ENCODE measurements at regions not wholly inside any gene's neighbourhood (a gene's known extent, or its start where the extent isn't known, plus 50 kb on each side); places are given as distances from the start of the nearest gene placed in this dataset.

DNA sequence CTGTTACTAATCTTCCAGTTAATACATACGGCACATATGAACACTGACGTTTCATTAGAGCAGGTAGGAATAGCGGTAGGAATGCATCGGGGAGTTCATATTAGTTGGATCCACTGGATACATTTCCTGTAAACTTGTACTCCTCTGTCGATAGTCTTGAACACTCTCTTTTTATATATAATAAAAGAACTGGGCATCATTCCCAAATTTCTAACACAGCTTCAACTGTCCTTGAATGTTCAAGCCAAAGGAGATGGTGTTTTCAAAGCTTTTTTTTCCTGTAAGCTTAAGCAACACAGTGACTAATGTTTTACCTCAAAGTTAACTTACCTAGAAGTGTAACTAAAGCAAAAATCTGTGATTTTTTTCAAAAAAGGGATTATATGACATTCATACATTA lies 195.3 kb downstream of the UTRN start:
- Histone ChIP-seq H3K4me3 (ENCODE audit: extremely low read depth in 1 of 4, insufficient read depth in 2 of 4, low read depth in 3 of 4, low read length in 4 of 4) (no peak overlapping the region), H3K23me2 (ENCODE audit: low read depth, low read length) (no peaks in the 10 kb centered on the region; the same call in 1 of the 2 replicates), H4K91ac (replicated peaks; ENCODE audit: insufficient read length, low read length) (no peak overlapping the region), H3K18ac (ENCODE audit: extremely low read depth, low read length) (no peak overlapping the region), H2AFZ (ENCODE audit: low read length) (no peak overlapping the region), H3K36me3 (ENCODE audit: control insufficient read depth in 2 of 4, insufficient read depth in 4 of 4, low read length in 3 of 4) (peaks cover 0 to 16% (median 4%) of the 10 kb centered on the region in 4 experiments; a peak in 3 of 8 replicates), H3K9me3 (ENCODE audit: insufficient read depth in 2 of 2, low read depth in 1 of 2, low read length in 1 of 2) (no peaks in the 10 kb centered on the region), H3K4ac (replicated peaks; ENCODE audit: insufficient read length, low read depth, low read length) (no peak overlapping the region), H3K79me1 (ENCODE audit: low read depth, low read length) (no peaks in the 10 kb centered on the region), H3K79me2 (ENCODE audit: control insufficient read depth in 1 of 2, insufficient read depth in 2 of 2, low read length in 2 of 2) (no peaks in the 10 kb centered on the region), H4K20me1 (replicated peaks in 1 of 2; ENCODE audit: control insufficient read depth in 1 of 2, insufficient read depth in 2 of 2, low read length in 2 of 2) (no peaks in the 10 kb centered on the region), H3K14ac (ENCODE audit: insufficient read length) (no peak overlapping the region), H3K4me1 (replicated peaks in 1 of 4; ENCODE audit: control insufficient read depth in 3 of 4, insufficient read depth in 4 of 4, low read length in 3 of 4) (no peaks in the 10 kb centered on the region), H3K4me2 (ENCODE audit: insufficient read depth in 1 of 2, low read depth in 2 of 2, low read length in 2 of 2) (no peak overlapping the region), H4K5ac (ENCODE audit: insufficient read length, low read depth, low read length) (no peak overlapping the region), H4K8ac (ENCODE audit: extremely low read depth, insufficient read depth, low read length) (no peak overlapping the region), H2BK5ac (ENCODE audit: low read depth, low read length) (no peak overlapping the region), H2BK12ac (ENCODE audit: low read depth, low read length) (no peak overlapping the region), H3K27me3 (replicated peaks in 1 of 4; ENCODE audit: control insufficient read depth in 3 of 4, extremely low read depth in 1 of 4, insufficient read depth in 3 of 4, low read length in 3 of 4) (no peaks in the 10 kb centered on the region), H2BK20ac (ENCODE audit: low read length) (no peak overlapping the region), H2BK15ac (ENCODE audit: low read length) (no peak overlapping the region), H3K27ac (ENCODE audit: low read depth, low read length) (no peak overlapping the region), H2BK120ac (replicated peaks; ENCODE audit: low read depth, low read length) (no peak overlapping the region), H3K56ac (replicated peaks; ENCODE audit: insufficient read length, low read depth, low read length) (no peak overlapping the region), H3K23ac (ENCODE audit: insufficient read length) (no peak overlapping the region), H2AK5ac (ENCODE audit: low read depth, low read length) (no peak overlapping the region), H3K9ac (replicated peaks in 1 of 4; ENCODE audit: extremely low read depth in 1 of 4, low read depth in 3 of 4, low read length in 3 of 4) (no peak overlapping the region)
- ChIA-PET CTCF (ENCODE audit: partially characterized antibody) (interaction anchor here (0.6 to 2.9 kb wide), 12 partner anchors 9 to 804 kb away, joined by 3 to 13 read pairs (median 3); no protein-coding TSS in a partner anchor), POLR2A (ENCODE audit: partially characterized antibody) (interaction anchor here (1.0 to 1.6 kb wide), 2 partner anchors 14 to 64 kb away, joined by 4 to 5 read pairs; no protein-coding TSS in a partner anchor)
- DNase-seq (ENCODE audit: low read depth in 1 of 2, low spot score in 2 of 2), result no peak
- WGBS, 2 experiments (ENCODE audit: extremely low coverage in 1 of 2, insufficient coverage in 1 of 2, insufficient read length in 1 of 2, insufficient replicate concordance in 2 of 2, low coverage in 1 of 2, low lambda C conversion rate in 2 of 2, missing lambda C conversion rate in 1 of 2), result 88% methylated on average over 5 of the region's 5 CpGs; no CpG with 5 or more reads in 1 of the 2 experiments
- no peak for TF ChIP-seq NANOG (IDR thresholded peaks at IDR 0.05; ENCODE audit: insufficient read depth, low read depth, low read length, poor library complexity, severe bottlenecking)
- TF ChIP-seq KDM4A (IDR thresholded peaks at IDR 0.05; ENCODE audit: low read depth, low read length, severe bottlenecking), result no peak
- TF ChIP-seq BACH1 (IDR thresholded peaks at IDR 0.05; ENCODE audit: low read length), result no peak
- TF ChIP-seq, protein P1, sequence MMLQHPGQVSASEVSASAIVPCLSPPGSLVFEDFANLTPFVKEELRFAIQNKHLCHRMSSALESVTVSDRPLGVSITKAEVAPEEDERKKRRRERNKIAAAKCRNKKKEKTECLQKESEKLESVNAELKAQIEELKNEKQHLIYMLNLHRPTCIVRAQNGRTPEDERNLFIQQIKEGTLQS (IDR thresholded peaks at IDR 0.05; ENCODE audit: insufficient read depth, low read depth, low read length), result no peak
- no peak for TF ChIP-seq GTF2F1 (IDR thresholded peaks at IDR 0.05; ENCODE audit: borderline replicate concordance, low read depth, low read length)
- no peak for TF ChIP-seq RAD21 (IDR thresholded peaks at IDR 0.05 in 1 of 2, conservative IDR thresholded peaks at IDR 0.05 in 1 of 2; ENCODE audit: low read depth in 2 of 2, low read length in 2 of 2)
- FAIRE-seq, result no peak

All from H1 (cell line).